SK-N-SH (cell line): ENCODE measurements at regions not wholly inside any gene's neighbourhood (a gene's known extent, or its start where the extent isn't known, plus 50 kb on each side); places are given as distances from the start of the nearest gene placed in this dataset.

Experiments
- CTCF ChIA-PET: fragments of 300-600, 350-600 bp; formaldehyde crosslinking; extraction: SDS; loops from one replicate; lab custom pipeline; 2021; lab: Yijun Ruan, JAX
- POLR2A ChIA-PET: fragments of 350-600 bp; sonication (Branson Sonifier 250); formaldehyde crosslinking; extraction: SDS; loops from one replicate; lab custom pipeline; 2020; ENCODE audit warnings: antibody characterized with exemption, inconsistent platforms; lab: Yijun Ruan, JAX
- DNase-seq: peaks from one replicate; pipeline ENCODE4 v3.0.0; 2012
- H2AFZ ChIP-seq: fragments of 200-600 bp; sonication (generic); 2 replicates; pipeline ENCODE4 v1.8.1; 2016; ENCODE audit warnings: antibody characterized with exemption, mild to moderate bottlenecking, low read depth
- H3F3A ChIP-seq: fragments of 200-600 bp; sonication (generic); replicated peaks from 2 replicates; pipeline ENCODE3; 2016; ENCODE audit warnings: antibody characterized with exemption, mild to moderate bottlenecking; ENCODE audit not compliant: insufficient read depth
- H3K27ac ChIP-seq, 2 experiments: fragments of 200-500 bp in 1 of 2; fragments of 200-600 bp in 1 of 2; sonication (Bioruptor generic) in 1 of 2; sonication (generic), shearing (Covaris generic) in 1 of 2; 2 replicates each; pipeline versions ENCODE4 v1.5.1 to v1.6.1; 2014 to 2016; ENCODE audit warnings: low read depth in 2 of 2, inconsistent platforms in 1 of 2, low read length in 1 of 2, mild to moderate bottlenecking in 1 of 2, mixed read lengths in 1 of 2
- H3K27me3 ChIP-seq: fragments of 200-600 bp; sonication (generic), shearing (Covaris generic); 2 replicates; pipeline ENCODE4 v1.6.1; 2016; ENCODE audit warnings: mixed run types; ENCODE audit not compliant: insufficient read depth
- H3K36me3 ChIP-seq, 2 experiments: fragments of 200-500 bp in 1 of 2; fragments of 200-600 bp in 1 of 2; sonication (Bioruptor generic) in 1 of 2; sonication (generic) in 1 of 2; replicated peaks in 1 of 2; 2 replicates each; pipeline versions ENCODE3 to v1.5.1; 2014 to 2016; ENCODE audit warnings: low read length in 1 of 2, mild to moderate bottlenecking in 1 of 2; ENCODE audit not compliant: insufficient read depth in 2 of 2, control insufficient read depth in 1 of 2
- H3K4me1 ChIP-seq, 2 experiments: fragments of 200-500 bp in 1 of 2; fragments of 200-600 bp in 1 of 2; sonication (Bioruptor generic) in 1 of 2; sonication (generic), shearing (Covaris generic) in 1 of 2; 2 replicates each; pipeline versions ENCODE4 v1.5.1 to v1.6.1; 2014 to 2016; ENCODE audit warnings: low read depth in 1 of 2, low read length in 1 of 2, mixed run types in 1 of 2; ENCODE audit not compliant: insufficient read depth in 2 of 2, control insufficient read depth in 1 of 2
- H3K4me2 ChIP-seq: fragments of 200-600 bp; sonication (generic), shearing (Covaris generic); 2 replicates; pipeline ENCODE4 v1.6.1; 2017; ENCODE audit warnings: mixed run types
- H3K4me3 ChIP-seq, 2 experiments: fragments of 200-500 bp in 1 of 2; fragments of 200-600 bp in 1 of 2; sonication (Bioruptor generic) in 1 of 2; sonication (generic), shearing (Covaris generic) in 1 of 2; 2 replicates each; pipeline versions ENCODE4 v1.5.1 to v1.8.1; 2014 to 2016; ENCODE audit warnings: low read depth in 2 of 2, inconsistent platforms in 1 of 2, low read length in 1 of 2, mild to moderate bottlenecking in 1 of 2, mixed read lengths in 1 of 2, moderate library complexity in 1 of 2
- H3K79me2 ChIP-seq: fragments of 200-600 bp; sonication (generic); 2 replicates; pipeline ENCODE4 v1.8.1; 2017; ENCODE audit warnings: mild to moderate bottlenecking; ENCODE audit not compliant: insufficient read depth
- H3K9ac ChIP-seq: fragments of 200-600 bp; sonication (generic); 2 replicates; pipeline ENCODE4 v1.6.1; 2017; ENCODE audit warnings: mixed run types
- H3K9me2 ChIP-seq: fragments of 200-600 bp; sonication (generic); 2 replicates; pipeline ENCODE4 v1.6.1; 2017; ENCODE audit warnings: mixed run types
- H3K9me3 ChIP-seq: fragments of 200-600 bp; sonication (generic); 2 replicates; pipeline ENCODE4 v1.6.1; 2017; ENCODE audit warnings: mixed run types, mild to moderate bottlenecking, moderate library complexity
- H4K20me1 ChIP-seq: fragments of 200-600 bp; sonication (generic); 2 replicates; pipeline ENCODE4 v1.6.1; 2017; ENCODE audit warnings: mild to moderate bottlenecking, mixed run types; ENCODE audit not compliant: insufficient read depth
- CHD2 ChIP-seq: fragments of 150-350 bp; IDR thresholded peaks from 2 replicates; pipeline ENCODE4 v1.6.1; 2018; ENCODE audit warnings: low read length; ENCODE audit not compliant: partially characterized antibody
- CTCF ChIP-seq: fragments of 200-600 bp; sonication (generic); IDR thresholded peaks from 2 replicates; pipeline ENCODE4 v1.6.1; 2017; ENCODE audit warnings: antibody characterized with exemption, mild to moderate bottlenecking, moderate library complexity
- ELF1 ChIP-seq: IDR thresholded peaks from 2 replicates; pipeline ENCODE4 v1.4.0; 2012
- EP300 ChIP-seq, 2 experiments: IDR thresholded peaks; 2 replicates each; pipeline versions ENCODE4 v1.4.0 to v1.6.1; 2012; ENCODE audit warnings: borderline replicate concordance in 1 of 2, low read depth in 1 of 2, low read length in 1 of 2
- EZH2phosphoT487 ChIP-seq: fragments of 200-600 bp; sonication (generic); IDR thresholded peaks from 2 replicates; pipeline ENCODE4 v1.6.1; 2017; ENCODE audit warnings: low read depth, mixed run types, mild to moderate bottlenecking, antibody characterized with exemption, moderate library complexity, borderline replicate concordance
- FOSL2 ChIP-seq: IDR thresholded peaks from 2 replicates; pipeline ENCODE4 v1.4.0; 2012; ENCODE audit warnings: low read depth, mild to moderate bottlenecking, moderate library complexity, borderline replicate concordance
- FOXJ3 ChIP-seq: sonication (generic); formaldehyde crosslinking; IDR thresholded peaks from 2 replicates; pipeline ENCODE4 v1.5.1; 2020; ENCODE audit warnings: mild to moderate bottlenecking, missing genetic modification reagents
- JUND ChIP-seq: IDR thresholded peaks from 2 replicates; pipeline ENCODE4 v1.4.0; 2012
- MAX ChIP-seq: IDR thresholded peaks from 2 replicates; pipeline ENCODE4 v1.4.0; 2012; ENCODE audit warnings: low read depth
- MEF2A ChIP-seq: IDR thresholded peaks from 2 replicates; pipeline ENCODE4 v1.4.0; 2012; ENCODE audit warnings: low read depth, borderline replicate concordance
- NFIC ChIP-seq: IDR thresholded peaks from 2 replicates; pipeline ENCODE4 v1.4.0; 2012; ENCODE audit warnings: borderline replicate concordance
- NRF1 ChIP-seq: IDR thresholded peaks from 2 replicates; pipeline ENCODE4 v1.6.1; 2012; ENCODE audit warnings: low read depth, mild to moderate bottlenecking, low read length
- RCOR1 ChIP-seq: fragments of 150-350 bp; IDR thresholded peaks from 2 replicates; pipeline ENCODE4 v1.6.1; 2017; ENCODE audit warnings: antibody characterized with exemption, low read length
- RXRA ChIP-seq: IDR thresholded peaks from 2 replicates; pipeline ENCODE4 v1.4.0; 2012; ENCODE audit warnings: low read depth, mild to moderate bottlenecking, borderline replicate concordance
- SIN3A ChIP-seq: IDR thresholded peaks from 2 replicates; pipeline ENCODE4 v1.6.1; 2012; ENCODE audit warnings: low read depth, mild to moderate bottlenecking, low read length, moderate library complexity, borderline replicate concordance
- SMC3 ChIP-seq: IDR thresholded peaks from 2 replicates; pipeline ENCODE4 v1.6.1; 2012; ENCODE audit warnings: low read depth, low read length, improper control_type of control experiment
- TAF1 ChIP-seq: IDR thresholded peaks from 2 replicates; pipeline ENCODE4 v1.6.1; 2012; ENCODE audit warnings: low read depth, mild to moderate bottlenecking, low read length, moderate library complexity, borderline replicate concordance
- TEAD4 ChIP-seq: IDR thresholded peaks from 2 replicates; pipeline ENCODE4 v1.4.0; 2012; ENCODE audit warnings: mild to moderate bottlenecking, borderline replicate concordance; ENCODE audit not compliant: insufficient read depth
- USF2 ChIP-seq: fragments of 150-350 bp; IDR thresholded peaks from 2 replicates; pipeline ENCODE4 v1.6.1; 2017; ENCODE audit warnings: antibody characterized with exemption, low read length, low read depth, borderline replicate concordance
- ZBTB33 ChIP-seq: IDR thresholded peaks from 2 replicates; pipeline ENCODE4 v1.4.0; 2012; ENCODE audit warnings: low read depth, borderline replicate concordance
- WGBS: methylation state at CpG from one replicate; pipeline ENCODE4 v1.1.6; 2017; ENCODE audit warnings: low lambda C conversion rate; 5-methylcytosine and 5-hydroxymethylcytosine counted together

GRCh38 chr3:103785017-103785416 lies 1350.2 kb downstream of the ZPLD1 start:
- Histone ChIP-seq H3K9ac (no peak overlapping the region), H3F3A (no peaks in the 10 kb centered on the region), H3K9me2 (no peaks in the 10 kb centered on the region), H3K79me2 (no peaks in the 10 kb centered on the region), H3K4me3 (no peak overlapping the region), H3K4me2 (no peak overlapping the region), H2AFZ (no peak overlapping the region), H3K9me3 (no peaks in the 10 kb centered on the region), H3K4me1 (peaks cover 0 to 4% of the 10 kb centered on the region in 2 experiments; a peak in 2 of 4 replicates), H3K27ac (no peak overlapping the region), H3K36me3 (no peaks in the 10 kb centered on the region), H4K20me1 (no peaks in the 10 kb centered on the region), H3K27me3 (no peaks in the 10 kb centered on the region)
- ChIA-PET POLR2A (no interaction called here), CTCF (interaction anchor here (0.7 kb wide), 1 partner anchor 15 kb away, joined by 3 read pairs; no protein-coding TSS in a partner anchor)
- DNase-seq = no peak
- WGBS = 85% methylated on average over 2 of the region's 2 CpGs
- TF ChIP-seq ZBTB33 (no peak), ELF1 (no peak)

- Histone ChIP-seq H3K9me2 (no peaks in the 10 kb centered on the region), H4K20me1 (no peaks in the 10 kb centered on the region), H3K79me2 (no peaks in the 10 kb centered on the region), H3K36me3 (no peaks in the 10 kb centered on the region), H3K27ac (no peak overlapping the region), H3K27me3 (no peaks in the 10 kb centered on the region), H3K4me3 (no peak overlapping the region), H3F3A (no peaks in the 10 kb centered on the region), H3K9me3 (no peaks in the 10 kb centered on the region), H3K4me1 (peaks cover 0 to 4% of the 10 kb centered on the region in 2 experiments; a peak in 2 of 4 replicates)
- ChIA-PET POLR2A (no interaction called here), CTCF (interaction anchor here (0.7 kb wide), 1 partner anchor 15 kb away, joined by 3 read pairs; no protein-coding TSS in a partner anchor)
- 45% methylated on average over 1 of the region's 1 CpG for WGBS
- TF ChIP-seq TAF1 (no peak), ZBTB33 (no peak), SIN3A (no peak), JUND (no peak), FOXJ3 (CRISPR knock-in tag) (no peak), EZH2phosphoT487 (no peak), CHD2 (no peak), MAX (no peak), FOSL2 (no peak), NRF1 (no peak), CTCF (no peak), USF2 (no peak), TEAD4 (no peak), NFIC (no peak), RCOR1 (no peak), RXRA (no peak), SMC3 (no peak), EP300 (IDR thresholded peaks at IDR 0.05; ENCODE audit: borderline replicate concordance in 1 of 2, low read depth in 1 of 2, low read length in 1 of 2) (no peak), MEF2A (no peak)
- TF ChIP-seq, all 33 proteins: peak for 0
- Histone ChIP-seq H3K4me2 (no peak overlapping the region), H3K9ac (no peak overlapping the region), H2AFZ (no peak overlapping the region)
- DNase-seq = no peak
Measured at GRCh38 chr3:103785537-103785936, 1350.7 kb downstream of the ZPLD1 start.
